HFFc6 (cell line): ENCODE measurements at regions not wholly inside any gene's neighbourhood (a gene's known extent, or its start where the extent isn't known, plus 50 kb on each side); places are given as distances from the start of the nearest gene placed in this dataset.

ENCODE experiments used
- DNase-seq: peaks from one replicate; pipeline ENCODE4 v3.0.0-alpha.2; 2018
- H3K27ac Mint-ChIP-seq: 2 replicates; pipeline ENCODE4 v1.8.0; 2020; ENCODE audit warnings: mild to moderate bottlenecking, mixed read lengths
- H3K27me3 Mint-ChIP-seq: 2 replicates; pipeline ENCODE4 v1.8.0; 2021; ENCODE audit warnings: mild to moderate bottlenecking, moderate library complexity, mixed read lengths; ENCODE audit not compliant: insufficient read depth
- H3K36me3 Mint-ChIP-seq: 2 replicates; pipeline ENCODE4 v1.8.0; 2021; ENCODE audit warnings: low read depth, mixed read lengths
- H3K4me1 Mint-ChIP-seq: 2 replicates; pipeline ENCODE4 v1.8.0; 2020; ENCODE audit warnings: low read depth, mixed read lengths
- H3K4me3 Mint-ChIP-seq: 2 replicates; pipeline ENCODE4 v1.8.0; 2020; ENCODE audit warnings: mild to moderate bottlenecking, moderate library complexity, mixed read lengths
- H3K9me3 Mint-ChIP-seq: 2 replicates; pipeline ENCODE4 v1.8.0; 2020; ENCODE audit warnings: mild to moderate bottlenecking, mixed read lengths
- CTCF ChIP-seq: fragments of 200-600 bp; sonication (generic); IDR thresholded peaks from 2 replicates; pipeline ENCODE4 v1.5.0; 2021; ENCODE audit warnings: antibody characterized with exemption, mild to moderate bottlenecking

GRCh38 chr3:157868196-157868595 lies 238.0 kb downstream of the SHOX2 start:
- no peaks in the 10 kb centered on the region for H3K27me3 Mint-ChIP-seq
- H3K4me3 Mint-ChIP-seq: no peak overlapping the region
- no peaks in the 10 kb centered on the region for H3K36me3 Mint-ChIP-seq
- H3K27ac Mint-ChIP-seq: no peak overlapping the region
- TF ChIP-seq CTCF: no peak
- peaks cover 12% of the 10 kb centered on the region for H3K4me1 Mint-ChIP-seq
- H3K9me3 Mint-ChIP-seq: no peaks in the 10 kb centered on the region
- peak; percentile 27 for DNase-seq

- H3K4me3 Mint-ChIP-seq: no peak overlapping the region
- H3K27me3 Mint-ChIP-seq: no peaks in the 10 kb centered on the region
- no peak overlapping the region for H3K27ac Mint-ChIP-seq
- no peaks in the 10 kb centered on the region for H3K9me3 Mint-ChIP-seq
- peaks cover 24% of the 10 kb centered on the region for H3K4me1 Mint-ChIP-seq
- DNase-seq: no peak
- no peaks in the 10 kb centered on the region for H3K36me3 Mint-ChIP-seq
- TF ChIP-seq CTCF: peak; percentile 71
Measured at GRCh38 chr3:157865352-157866000, 240.7 kb downstream of the SHOX2 start.

GRCh38 chr3:157861076-157861765 lies 245.0 kb downstream of the SHOX2 start:
- Mint-ChIP-seq H3K4me1 (peaks cover 13% of the 10 kb centered on the region), H3K9me3 (no peaks in the 10 kb centered on the region), H3K36me3 (no peaks in the 10 kb centered on the region), H3K4me3 (no peak overlapping the region), H3K27ac (no peak overlapping the region), H3K27me3 (no peaks in the 10 kb centered on the region; the same call in 1 of the 2 replicates)
- no peak for DNase-seq
- no peak for TF ChIP-seq CTCF

GRCh38 chr3:157859541-157859940 lies 246.7 kb downstream of the SHOX2 start:
- DNase-seq: no peak
- Mint-ChIP-seq H3K27ac (no peak overlapping the region), H3K27me3 (no peaks in the 10 kb centered on the region; the same call in 1 of the 2 replicates), H3K36me3 (no peaks in the 10 kb centered on the region), H3K4me3 (no peak overlapping the region), H3K4me1 (peaks cover 21% of the 10 kb centered on the region), H3K9me3 (no peaks in the 10 kb centered on the region)
- no peak for TF ChIP-seq CTCF

- H3K4me3 Mint-ChIP-seq: no peak overlapping the region
- peaks cover 21% of the 10 kb centered on the region for H3K4me1 Mint-ChIP-seq
- TF ChIP-seq CTCF: no peak
- no peak overlapping the region for H3K27ac Mint-ChIP-seq
- H3K9me3 Mint-ChIP-seq: no peaks in the 10 kb centered on the region
- H3K36me3 Mint-ChIP-seq: no peaks in the 10 kb centered on the region
- no peak for DNase-seq
- no peaks in the 10 kb centered on the region; the same call in 1 of the 2 replicates for H3K27me3 Mint-ChIP-seq
Measured at GRCh38 chr3:157858821-157859220, 247.4 kb downstream of the SHOX2 start.
